Coronary artery (tissue), 2 donors: ENCODE measurements at regions not wholly inside any gene's neighbourhood (a gene's known extent, or its start where the extent isn't known, plus 50 kb on each side); places are given as distances from the start of the nearest gene placed in this dataset.

Source experiments
- DNase-seq: peaks from one replicate; pipeline ENCODE4 v3.0.0-alpha.2; 2017; ENCODE audit warnings: low spot score
- H3K27ac ChIP-seq, 2 donors: fragments of 200-600 bp; sonication (generic); one replicate each; pipeline ENCODE4 v1.5.1; 2016 to 2019
- H3K4me3 ChIP-seq: fragments of 200-600 bp; sonication (generic); 2 replicates; pipeline ENCODE4 v1.5.1; 2016; ENCODE audit warnings: mild to moderate bottlenecking, moderate library complexity
- CTCF ChIP-seq: fragments of 200-600 bp; sonication (generic); IDR thresholded peaks from one replicate; pipeline ENCODE4 v1.5.1; 2019; ENCODE audit warnings: antibody characterized with exemption

GRCh38 chr10:20707251-20707650 lies 189.9 kb downstream of the NEBL start:
- H3K27ac ChIP-seq, result no peak overlapping the region
- H3K4me3 ChIP-seq, result no peak overlapping the region
- DNase-seq, result no peak
- TF ChIP-seq CTCF, result no peak

- no peak overlapping the region for H3K4me3 ChIP-seq
- DNase-seq, result no peak
- no peak for TF ChIP-seq CTCF
- H3K27ac ChIP-seq, result no peak overlapping the region
Observed at GRCh38 chr10:20698837-20699236, 198.3 kb downstream of the NEBL start.

- no peak overlapping the region for H3K4me3 ChIP-seq
- DNase-seq, result no peak
- no peak for TF ChIP-seq CTCF
- no peak overlapping the region for H3K27ac ChIP-seq
Observed at GRCh38 chr10:20694296-20694695, 202.8 kb downstream of the NEBL start.

GRCh38 chr10:20688797-20689544 lies 208.1 kb downstream of the NEBL start:
- no peak for DNase-seq
- H3K27ac ChIP-seq, result no peak overlapping the region
- TF ChIP-seq CTCF, result no peak
- H3K4me3 ChIP-seq, result no peak overlapping the region

- H3K27ac ChIP-seq, result no peak overlapping the region
- no peak for DNase-seq
- TF ChIP-seq CTCF, result no peak
- no peak overlapping the region for H3K4me3 ChIP-seq
Observed at GRCh38 chr10:20686015-20686635, 211.0 kb downstream of the NEBL start.

- no peak for DNase-seq
- Histone ChIP-seq H3K27ac (no peak overlapping the region), H3K4me3 (no peak overlapping the region)
- no peak for TF ChIP-seq CTCF
Observed at GRCh38 chr10:20685462-20685861, 211.6 kb downstream of the NEBL start.

GRCh38 chr10:20683345-20683744 lies 213.8 kb downstream of the NEBL start:
- Histone ChIP-seq H3K27ac (no peak overlapping the region), H3K4me3 (no peak overlapping the region)
- no peak for DNase-seq
- no peak for TF ChIP-seq CTCF
